ENCODE measurements at regions not wholly inside any gene's neighbourhood (a gene's known extent, or its start where the extent isn't known, plus 50 kb on each side); places are given as distances from the start of the nearest gene placed in this dataset.
A peak's percentile ranks its signal among the peaks of the same experiment; 100 is the strongest.

DNA sequence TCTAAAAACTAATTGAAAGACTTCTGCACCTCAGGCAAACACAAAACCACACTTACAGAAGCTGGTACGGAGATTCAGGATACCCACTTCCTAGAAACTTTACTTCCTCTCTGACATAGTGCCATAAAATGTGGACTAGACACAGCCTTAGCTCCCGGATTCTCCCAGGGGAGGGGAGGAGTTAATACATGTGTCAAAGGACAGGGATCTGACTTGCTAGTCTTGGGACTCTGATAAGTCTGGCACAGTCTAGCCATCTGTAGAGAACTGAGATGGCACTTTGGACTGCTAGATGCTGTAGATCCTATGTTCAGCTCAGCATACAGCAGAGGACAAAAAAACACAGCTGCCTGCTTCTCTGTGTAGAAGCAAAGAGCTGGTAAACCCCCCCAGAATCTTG is 769.8 kb upstream of the MIR17HG start:
- Histone ChIP-seq H3K4me2 (ENCODE audit: insufficient read depth, low read length) (no peak overlapping the region), H3K79me2 (ENCODE audit: control insufficient read depth, insufficient read depth, low read length) (no peaks in the 10 kb centered on the region), H3K27me3 (ENCODE audit: control insufficient read depth in 2 of 2, insufficient read depth in 2 of 2, low read length in 2 of 2) (no peaks in the 10 kb centered on the region), H3K4me3 (no peak overlapping the region), H3K27ac (ENCODE audit: extremely low read depth, low read depth, low read length) (no peak overlapping the region), H3K36me3 (ENCODE audit: control insufficient read depth, insufficient read depth, low read length) (no peaks in the 10 kb centered on the region), H3K9me1 (ENCODE audit: control insufficient read depth, insufficient read depth, low read length) (no peaks in the 10 kb centered on the region), H4K20me1 (replicated peaks; ENCODE audit: control insufficient read depth, insufficient read depth, low read length) (no peaks in the 10 kb centered on the region), H3K9ac (ENCODE audit: insufficient read depth in 1 of 2, low read depth in 2 of 2, low read length in 2 of 2) (no peak overlapping the region), H3K9me3 (replicated peaks; ENCODE audit: control insufficient read depth, insufficient read depth, low read depth, low read length) (no peaks in the 10 kb centered on the region; the same call in 1 of the 2 replicates), H2AFZ (ENCODE audit: low read depth, low read length) (no peak overlapping the region), H3K4me1 (replicated peaks in 1 of 2; ENCODE audit: control insufficient read depth in 2 of 2, insufficient read depth in 2 of 2, low read length in 2 of 2) (no peaks in the 10 kb centered on the region)
- intact Hi-C loops (cut with micrococcal nuclease), result loop anchor here (10.0 kb wide), 1 partner anchor 57 kb away; no protein-coding TSS in a partner anchor
- no peak for FAIRE-seq
- ChIA-PET POLR2A (no interaction called here), CTCF (ENCODE audit: low intra/inter-chr PET ratio) (no interaction called here)
- TF ChIP-seq EGR1 (conservative IDR thresholded peaks at IDR 0.05), result no peak
- no peak for TF ChIP-seq MTA2 (IDR thresholded peaks at IDR 0.05; ENCODE audit: low read depth)
- TF ChIP-seq, protein P1, sequence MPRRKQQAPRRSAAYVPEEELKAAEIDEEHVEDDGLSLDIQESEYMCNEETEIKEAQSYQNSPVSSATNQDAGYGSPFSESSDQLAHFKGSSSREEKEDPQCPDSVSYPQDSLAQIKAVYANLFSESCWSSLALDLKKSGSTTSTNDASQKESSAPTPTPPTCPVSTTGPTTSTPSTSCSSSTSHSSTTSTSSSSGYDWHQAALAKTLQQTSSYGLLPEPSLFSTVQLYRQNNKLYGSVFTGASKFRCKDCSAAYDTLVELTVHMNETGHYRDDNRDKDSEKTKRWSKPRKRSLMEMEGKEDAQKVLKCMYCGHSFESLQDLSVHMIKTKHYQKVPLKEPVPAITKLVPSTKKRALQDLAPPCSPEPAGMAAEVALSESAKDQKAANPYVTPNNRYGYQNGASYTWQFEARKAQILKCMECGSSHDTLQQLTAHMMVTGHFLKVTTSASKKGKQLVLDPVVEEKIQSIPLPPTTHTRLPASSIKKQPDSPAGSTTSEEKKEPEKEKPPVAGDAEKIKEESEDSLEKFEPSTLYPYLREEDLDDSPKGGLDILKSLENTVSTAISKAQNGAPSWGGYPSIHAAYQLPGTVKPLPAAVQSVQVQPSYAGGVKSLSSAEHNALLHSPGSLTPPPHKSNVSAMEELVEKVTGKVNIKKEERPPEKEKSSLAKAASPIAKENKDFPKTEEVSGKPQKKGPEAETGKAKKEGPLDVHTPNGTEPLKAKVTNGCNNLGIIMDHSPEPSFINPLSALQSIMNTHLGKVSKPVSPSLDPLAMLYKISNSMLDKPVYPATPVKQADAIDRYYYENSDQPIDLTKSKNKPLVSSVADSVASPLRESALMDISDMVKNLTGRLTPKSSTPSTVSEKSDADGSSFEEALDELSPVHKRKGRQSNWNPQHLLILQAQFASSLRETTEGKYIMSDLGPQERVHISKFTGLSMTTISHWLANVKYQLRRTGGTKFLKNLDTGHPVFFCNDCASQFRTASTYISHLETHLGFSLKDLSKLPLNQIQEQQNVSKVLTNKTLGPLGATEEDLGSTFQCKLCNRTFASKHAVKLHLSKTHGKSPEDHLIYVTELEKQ (CRISPR knock-in tag; IDR thresholded peaks at IDR 0.05), result no peak
- TF ChIP-seq ZNF146 (CRISPR knock-in tag; IDR thresholded peaks at IDR 0.05; ENCODE audit: unreplicated experiment), result no peak
- TF ChIP-seq CBX1 (IDR thresholded peaks at IDR 0.05; ENCODE audit: low read depth), result no peak
- no peak for TF ChIP-seq FOXM1 (IDR thresholded peaks at IDR 0.05; ENCODE audit: low read depth)
- TF ChIP-seq FOXM1 (CRISPR knock-in tag; IDR thresholded peaks at IDR 0.05; ENCODE audit: low read depth), result no peak
- TF ChIP-seq TBP (optimal IDR thresholded peaks at IDR 0.05; ENCODE audit: low read depth, low read length), result peak; percentile 8
- DNase-seq (ENCODE audit: extremely low read depth in 1 of 4, low spot score in 3 of 4), result no peak
- in situ Hi-C loops (cut with MboI), result no loop called here
- 0 out of 3 replicates have a peak, but pooled peaks have one; percentile 24 for ATAC-seq
- BruUV-seq (replicated peaks), result no TSS peak
- 5% methylated on average over 2 of the region's 2 CpGs for WGBS (ENCODE audit: insufficient coverage, low coverage, missing lambda C conversion rate)

Data from K562 (cell line).